WTC11 (cell line): ENCODE measurements at regions not wholly inside any gene's neighbourhood (a gene's known extent, or its start where the extent isn't known, plus 50 kb on each side); places are given as distances from the start of the nearest gene placed in this dataset.
A peak's percentile ranks its signal among the peaks of the same experiment; 100 is the strongest.

Source experiments
- ATAC-seq: fragments of 200-7000 bp; cut with Tn5 transposase; 2 replicates; pipeline ENCODE4 v1.10.0; 2021; ENCODE audit warnings: mild to moderate bottlenecking, moderate library complexity
- CTCF ChIA-PET: fragments of 300-600 bp; sonication (Branson Sonifier 250); formaldehyde crosslinking; loops from one replicate; lab custom pipeline; 2021; ENCODE audit warnings: antibody characterized with exemption; lab: Charles Lee
- POLR2A ChIA-PET: fragments of 350-600 bp; sonication (Branson Sonifier 250); formaldehyde crosslinking; loops from one replicate; lab custom pipeline; 2021; ENCODE audit warnings: antibody characterized with exemption; lab: Charles Lee
- DNase-seq: peaks from one replicate; pipeline ENCODE4 v3.0.0; 2021; ENCODE audit warnings: low spot score
- H3K27ac Mint-ChIP-seq: 2 replicates; pipeline ENCODE4 v1.8.0; 2021; ENCODE audit warnings: mixed read lengths
- H3K27me3 Mint-ChIP-seq: 2 replicates; pipeline ENCODE4 v1.8.0; 2021; ENCODE audit warnings: low read depth, mild to moderate bottlenecking, moderate library complexity, mixed read lengths
- H3K36me3 Mint-ChIP-seq: 2 replicates; pipeline ENCODE4 v1.8.0; 2021; ENCODE audit warnings: mixed read lengths
- H3K4me1 Mint-ChIP-seq: 2 replicates; pipeline ENCODE4 v1.8.0; 2022; ENCODE audit warnings: mixed read lengths
- H3K4me3 Mint-ChIP-seq: 2 replicates; pipeline ENCODE4 v1.8.0; 2021; ENCODE audit warnings: mild to moderate bottlenecking, moderate library complexity, mixed read lengths
- H3K9me3 Mint-ChIP-seq: 2 replicates; pipeline ENCODE4 v1.8.0; 2021; ENCODE audit warnings: mixed read lengths
- ATF1 ChIP-seq: sonication (generic); formaldehyde crosslinking; IDR thresholded peaks from 2 replicates; pipeline ENCODE4 v1.8.1; 2023; ENCODE audit warnings: mild to moderate bottlenecking, moderate library complexity, missing genetic modification reagents
- ATF2 ChIP-seq: sonication (generic); formaldehyde crosslinking; IDR thresholded peaks from 2 replicates; pipeline ENCODE4 v1.8.1; 2022; ENCODE audit warnings: low read depth, missing genetic modification reagents, borderline replicate concordance
- CBFB ChIP-seq: sonication (generic); formaldehyde crosslinking; IDR thresholded peaks from 2 replicates; pipeline ENCODE4 v1.8.1; 2022; ENCODE audit warnings: mild to moderate bottlenecking, low read depth, missing genetic modification reagents
- CREB1 ChIP-seq: sonication (generic); formaldehyde crosslinking; IDR thresholded peaks from 2 replicates; pipeline ENCODE4 v1.8.0; 2023; ENCODE audit warnings: mild to moderate bottlenecking, missing genetic modification reagents
- CREM ChIP-seq: sonication (generic); formaldehyde crosslinking; IDR thresholded peaks from 2 replicates; pipeline ENCODE4 v1.8.1; 2022; ENCODE audit warnings: mild to moderate bottlenecking, missing genetic modification reagents, moderate library complexity
- E2F5 ChIP-seq: sonication (generic); formaldehyde crosslinking; IDR thresholded peaks from 2 replicates; pipeline ENCODE4 v1.8.1; 2022; ENCODE audit warnings: mild to moderate bottlenecking, moderate library complexity, missing genetic modification reagents
- ELF4 ChIP-seq: sonication (generic); formaldehyde crosslinking; IDR thresholded peaks from 2 replicates; pipeline ENCODE4 v1.8.1; 2022; ENCODE audit warnings: low read depth, mild to moderate bottlenecking, moderate library complexity, missing genetic modification reagents
- FOXP4 ChIP-seq: sonication (generic); formaldehyde crosslinking; IDR thresholded peaks from 2 replicates; pipeline ENCODE4 v1.8.0; 2022; ENCODE audit warnings: mild to moderate bottlenecking, missing genetic modification reagents
- HMGXB4 ChIP-seq: sonication (generic); formaldehyde crosslinking; IDR thresholded peaks from 2 replicates; pipeline ENCODE4 v1.8.1; 2023; ENCODE audit warnings: mild to moderate bottlenecking, moderate library complexity, missing genetic modification reagents
- JAZF1 ChIP-seq: fragments of 250-450 bp; sonication (Bioruptor Pico); IDR thresholded peaks from 2 replicates; pipeline ENCODE4 v1.9.0; 2021; ENCODE audit warnings: moderate library complexity, mild to moderate bottlenecking, inconsistent platforms
- JUN ChIP-seq: sonication (generic); formaldehyde crosslinking; IDR thresholded peaks from 2 replicates; pipeline ENCODE4 v1.8.0; 2023; ENCODE audit warnings: mild to moderate bottlenecking, missing genetic modification reagents
- KAT7 ChIP-seq: sonication (generic); formaldehyde crosslinking; IDR thresholded peaks from 2 replicates; pipeline ENCODE4 v1.8.1; 2023; ENCODE audit warnings: missing genetic modification reagents, mild to moderate bottlenecking, borderline replicate concordance
- MYBL2 ChIP-seq: sonication (generic); formaldehyde crosslinking; IDR thresholded peaks from 2 replicates; pipeline ENCODE4 v1.8.1; 2023; ENCODE audit warnings: mild to moderate bottlenecking, moderate library complexity, missing genetic modification reagents
- NFYB ChIP-seq: sonication (generic); formaldehyde crosslinking; conservative IDR thresholded peaks from 2 replicates; pipeline ENCODE4 v1.8.0; 2022; ENCODE audit warnings: low read depth, missing genetic modification reagents
- NR2C2 ChIP-seq: sonication (generic); formaldehyde crosslinking; IDR thresholded peaks from 2 replicates; pipeline ENCODE4 v1.8.0; 2022; ENCODE audit warnings: mild to moderate bottlenecking, missing genetic modification reagents
- SMAD4 ChIP-seq: sonication (generic); formaldehyde crosslinking; IDR thresholded peaks from 2 replicates; pipeline ENCODE4 v1.8.0; 2022; ENCODE audit warnings: mild to moderate bottlenecking, missing genetic modification reagents
- USF2 ChIP-seq: sonication (generic); formaldehyde crosslinking; IDR thresholded peaks from 2 replicates; pipeline ENCODE4 v1.8.1; 2023; ENCODE audit warnings: mild to moderate bottlenecking, missing genetic modification reagents, moderate library complexity
- ZBTB43 ChIP-seq: sonication (generic); formaldehyde crosslinking; IDR thresholded peaks from 2 replicates; pipeline ENCODE4 v1.8.1; 2023; ENCODE audit warnings: mild to moderate bottlenecking, missing genetic modification reagents
- ZNF138 ChIP-seq: sonication (generic); formaldehyde crosslinking; conservative IDR thresholded peaks from 2 replicates; pipeline ENCODE4 v1.8.1; 2022; ENCODE audit warnings: mild to moderate bottlenecking, moderate library complexity, missing genetic modification reagents
- ZNF263 ChIP-seq: sonication (generic); formaldehyde crosslinking; IDR thresholded peaks from 2 replicates; pipeline ENCODE4 v1.8.1; 2022; ENCODE audit warnings: low read depth, mild to moderate bottlenecking, moderate library complexity, missing genetic modification reagents
- ZNF423 ChIP-seq: fragments of 250-450 bp; sonication (Bioruptor Pico); IDR thresholded peaks from 2 replicates; pipeline ENCODE4 v2.1.2; 2022; ENCODE audit warnings: mild to moderate bottlenecking, moderate library complexity
- ZNF532 ChIP-seq: fragments of 250-450 bp; sonication (Bioruptor Pico); IDR thresholded peaks from 2 replicates; pipeline ENCODE4 v1.9.0; 2021; ENCODE audit warnings: mild to moderate bottlenecking, borderline replicate concordance

GRCh38 chr7:417973-418601 lies 101.6 kb downstream of the PDGFA start:
- CTCF ChIA-PET, result no interaction called here
- no peak for ATAC-seq
- POLR2A ChIA-PET, result no interaction called here
- TF ChIP-seq CBFB (CRISPR knock-in tag) (no peak), NFYB (CRISPR knock-in tag) (no peak), NR2C2 (CRISPR knock-in tag) (no peak), CREM (CRISPR knock-in tag) (no peak)
- Mint-ChIP-seq H3K9me3 (peaks cover 11% of the 10 kb centered on the region), H3K4me3 (no peak overlapping the region), H3K36me3 (peaks cover 9% of the 10 kb centered on the region), H3K4me1 (peaks cover 3% of the 10 kb centered on the region), H3K27me3 (no peaks in the 10 kb centered on the region), H3K27ac (peak overlapping the region; percentile 7; the same call in 1 of the 2 replicates)
- no peak for DNase-seq

GRCh38 chr7:418636-419280 lies 100.9 kb downstream of the PDGFA start:
- DNase-seq, result no peak
- no peak for ATAC-seq
- Mint-ChIP-seq H3K4me1 (peaks cover 3% of the 10 kb centered on the region), H3K36me3 (peaks cover 9% of the 10 kb centered on the region), H3K27ac (no peak overlapping the region), H3K27me3 (no peaks in the 10 kb centered on the region), H3K4me3 (no peak overlapping the region), H3K9me3 (peaks cover 11% of the 10 kb centered on the region)
- POLR2A ChIA-PET, result no interaction called here
- CTCF ChIA-PET, result no interaction called here
- no peak for TF ChIP-seq E2F5 (CRISPR knock-in tag)
- TF ChIP-seq ZNF263 (CRISPR knock-in tag), result no peak
- TF ChIP-seq HMGXB4 (CRISPR knock-in tag), result no peak
- no peak for TF ChIP-seq ATF1
- no peak for TF ChIP-seq JAZF1 (CRISPR knock-in tag)
- no peak for TF ChIP-seq SMAD4 (CRISPR knock-in tag)
- no peak for TF ChIP-seq CREB1 (CRISPR knock-in tag)
- no peak for TF ChIP-seq JUN (CRISPR knock-in tag)
- no peak for TF ChIP-seq FOXP4 (CRISPR knock-in tag)
- no peak for TF ChIP-seq MYBL2 (CRISPR knock-in tag)
- no peak for TF ChIP-seq USF2 (CRISPR knock-in tag)
- TF ChIP-seq ATF2 (CRISPR knock-in tag), result no peak
- TF ChIP-seq KAT7, result no peak
- no peak for TF ChIP-seq ELF4
- no peak for TF ChIP-seq ZNF532 (CRISPR knock-in tag)
- no peak for TF ChIP-seq ZNF138 (CRISPR knock-in tag)
- no peak for TF ChIP-seq ZNF423 (CRISPR knock-in tag)
- no peak for TF ChIP-seq ZBTB43
